ENCODE measurements at regions not wholly inside any gene's neighbourhood (a gene's known extent, or its start where the extent isn't known, plus 50 kb on each side); places are given as distances from the start of the nearest gene placed in this dataset.

DNA sequence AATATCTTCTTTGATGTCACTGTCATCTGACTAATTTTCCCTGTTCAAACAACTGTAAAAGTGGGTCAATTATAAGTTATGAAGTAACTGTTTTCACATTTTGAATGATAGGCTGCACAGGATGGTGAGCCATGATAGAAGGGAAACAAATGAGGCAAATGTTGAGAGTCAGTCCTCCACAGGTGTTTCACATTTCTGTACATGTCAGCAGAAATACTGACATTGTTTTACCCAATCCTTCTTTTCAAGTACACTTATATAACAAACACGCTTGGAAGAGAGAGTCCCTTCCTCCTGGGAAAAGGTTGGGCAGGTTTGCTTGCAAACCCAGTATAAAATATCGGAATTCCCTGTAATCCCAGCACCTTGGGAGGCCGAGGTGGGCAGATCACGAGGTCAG, 1251.5 kb downstream of the SLC16A7 start:
- TF ChIP-seq, protein P1, sequence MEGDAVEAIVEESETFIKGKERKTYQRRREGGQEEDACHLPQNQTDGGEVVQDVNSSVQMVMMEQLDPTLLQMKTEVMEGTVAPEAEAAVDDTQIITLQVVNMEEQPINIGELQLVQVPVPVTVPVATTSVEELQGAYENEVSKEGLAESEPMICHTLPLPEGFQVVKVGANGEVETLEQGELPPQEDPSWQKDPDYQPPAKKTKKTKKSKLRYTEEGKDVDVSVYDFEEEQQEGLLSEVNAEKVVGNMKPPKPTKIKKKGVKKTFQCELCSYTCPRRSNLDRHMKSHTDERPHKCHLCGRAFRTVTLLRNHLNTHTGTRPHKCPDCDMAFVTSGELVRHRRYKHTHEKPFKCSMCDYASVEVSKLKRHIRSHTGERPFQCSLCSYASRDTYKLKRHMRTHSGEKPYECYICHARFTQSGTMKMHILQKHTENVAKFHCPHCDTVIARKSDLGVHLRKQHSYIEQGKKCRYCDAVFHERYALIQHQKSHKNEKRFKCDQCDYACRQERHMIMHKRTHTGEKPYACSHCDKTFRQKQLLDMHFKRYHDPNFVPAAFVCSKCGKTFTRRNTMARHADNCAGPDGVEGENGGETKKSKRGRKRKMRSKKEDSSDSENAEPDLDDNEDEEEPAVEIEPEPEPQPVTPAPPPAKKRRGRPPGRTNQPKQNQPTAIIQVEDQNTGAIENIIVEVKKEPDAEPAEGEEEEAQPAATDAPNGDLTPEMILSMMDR (IDR thresholded peaks at IDR 0.05; ENCODE audit: low read depth, low read length, missing input control) = no peak
- TF ChIP-seq EGR1 (IDR thresholded peaks at IDR 0.05; ENCODE audit: low read depth in 2 of 2) = no peak
- TF ChIP-seq TAF1 (conservative IDR thresholded peaks at IDR 0.05) = no peak
